ENCODE measurements at regions not wholly inside any gene's neighbourhood (a gene's known extent, or its start where the extent isn't known, plus 50 kb on each side); places are given as distances from the start of the nearest gene placed in this dataset.

DNA sequence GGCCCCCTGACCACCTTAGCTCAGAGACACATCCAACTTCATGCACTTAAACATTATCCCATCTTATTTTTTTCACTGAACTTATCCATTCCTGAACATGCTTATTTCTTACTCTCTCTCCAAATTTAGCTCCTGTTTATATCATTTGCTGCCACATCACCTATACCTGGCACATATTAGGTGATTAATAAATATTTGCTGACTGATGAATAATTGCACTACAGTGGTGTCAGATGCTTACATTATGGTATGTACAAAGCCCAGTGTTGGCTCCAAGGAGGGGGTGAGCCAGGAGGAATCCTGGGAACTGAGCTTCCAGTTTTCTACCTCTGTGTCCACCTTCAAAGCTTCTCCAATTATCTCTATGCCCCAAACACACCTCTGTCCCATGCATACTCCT lies 124.0 kb upstream of the PMFBP1 start:
- no peak for TF ChIP-seq GATA2 (IDR thresholded peaks at IDR 0.05; ENCODE audit: low read depth, low read length)
- TF ChIP-seq GATA3 (IDR thresholded peaks at IDR 0.05; ENCODE audit: low read depth, low read length) = no peak
